T-helper 1 cell (primary cell): ENCODE measurements at regions not wholly inside any gene's neighbourhood (a gene's known extent, or its start where the extent isn't known, plus 50 kb on each side); places are given as distances from the start of the nearest gene placed in this dataset.

Experiments
- DNase-seq, 5 donors: peaks; one replicate each; pipeline ENCODE4 v3.0.0-alpha.2; 2012 to 2020

- no peak for DNase-seq
These were observed 2144.6 kb upstream of the TENM3 start for GRCh38 chr4:180098586-180098985.

- DNase-seq, result no peak
These were observed 2143.2 kb upstream of the TENM3 start for GRCh38 chr4:180099957-180100356.

GRCh38 chr4:180100433-180101344 lies 2142.5 kb upstream of the TENM3 start:
- no peak for DNase-seq

GRCh38 chr4:180101348-180102083 lies 2141.7 kb upstream of the TENM3 start:
- no peak for DNase-seq

- DNase-seq, result no peak
These were observed 2139.4 kb upstream of the TENM3 start for GRCh38 chr4:180103794-180104193.

- no peak for DNase-seq
These were observed 2137.8 kb upstream of the TENM3 start for GRCh38 chr4:180105362-180105761.

GRCh38 chr4:180106122-180106521 lies 2137.1 kb upstream of the TENM3 start:
- no peak for DNase-seq

- no peak for DNase-seq
These were observed 2136.2 kb upstream of the TENM3 start for GRCh38 chr4:180106997-180107396.

GRCh38 chr4:180116840-180117239 lies 2126.4 kb upstream of the TENM3 start:
- no peak for DNase-seq

GRCh38 chr4:180120068-180120467 lies 2123.1 kb upstream of the TENM3 start:
- DNase-seq, result no peak

- DNase-seq, result no peak
These were observed 2108.9 kb upstream of the TENM3 start for GRCh38 chr4:180134091-180134866.

GRCh38 chr4:180141734-180142133 lies 2101.5 kb upstream of the TENM3 start:
- no peak for DNase-seq

GRCh38 chr4:180148737-180149136 lies 2094.5 kb upstream of the TENM3 start:
- no peak for DNase-seq

GRCh38 chr4:180150818-180151217 lies 2092.4 kb upstream of the TENM3 start:
- DNase-seq, result no peak

- DNase-seq, result no peak
These were observed 2090.4 kb upstream of the TENM3 start for GRCh38 chr4:180152831-180153230.

- no peak for DNase-seq
These were observed 2089.6 kb upstream of the TENM3 start for GRCh38 chr4:180153587-180153986.

- DNase-seq, result no peak
These were observed 2086.5 kb upstream of the TENM3 start for GRCh38 chr4:180156684-180157083.

GRCh38 chr4:180160195-180160983 lies 2082.8 kb upstream of the TENM3 start:
- DNase-seq, result no peak

GRCh38 chr4:180164799-180165198 lies 2078.4 kb upstream of the TENM3 start:
- no peak for DNase-seq

GRCh38 chr4:180169394-180169793 lies 2073.8 kb upstream of the TENM3 start:
- no peak for DNase-seq

- no peak for DNase-seq
These were observed 2073.2 kb upstream of the TENM3 start for GRCh38 chr4:180169966-180170365.

- no peak for DNase-seq
These were observed 2064.1 kb upstream of the TENM3 start for GRCh38 chr4:180179146-180179545.
